ENCODE measurements at regions not wholly inside any gene's neighbourhood (a gene's known extent, or its start where the extent isn't known, plus 50 kb on each side); places are given as distances from the start of the nearest gene placed in this dataset.
"Not testable (repeated sequence)": the region's sequence is repeated elsewhere in the genome, so short reads cannot be mapped to it uniquely, and the experiment has no call there.

DNA sequence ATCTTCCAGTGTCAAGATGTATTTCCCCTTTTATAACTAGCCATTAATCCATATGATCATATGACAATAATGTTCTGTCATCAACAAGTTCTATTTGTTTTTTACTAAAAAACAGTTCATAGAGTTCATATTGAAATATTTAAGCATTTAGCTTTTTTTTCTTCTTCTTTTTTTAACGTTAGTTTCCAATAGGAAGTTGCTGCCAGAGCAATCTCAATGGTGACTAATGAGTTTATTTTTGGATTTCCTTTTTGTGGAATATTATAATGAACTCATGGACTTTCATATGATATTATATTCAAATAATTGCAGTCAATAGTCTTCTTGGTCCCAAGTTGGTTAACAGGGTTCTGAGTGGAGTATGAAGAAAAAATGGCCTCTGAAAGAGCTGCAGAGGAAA, 343.3 kb downstream of the BCKDHB start:
- DNase-seq = no peak

GRCh38 chr6:80446454-80447045, 340.1 kb downstream of the BCKDHB start:
- DNase-seq = no peak

- DNase-seq = no peak
These were observed 339.3 kb downstream of the BCKDHB start for GRCh38 chr6:80445751-80446150.

- DNase-seq = no peak
These were observed 335.9 kb downstream of the BCKDHB start for GRCh38 chr6:80442366-80442765.

GRCh38 chr6:80441131-80441530, 334.7 kb downstream of the BCKDHB start:
- no peak for DNase-seq

DNA sequence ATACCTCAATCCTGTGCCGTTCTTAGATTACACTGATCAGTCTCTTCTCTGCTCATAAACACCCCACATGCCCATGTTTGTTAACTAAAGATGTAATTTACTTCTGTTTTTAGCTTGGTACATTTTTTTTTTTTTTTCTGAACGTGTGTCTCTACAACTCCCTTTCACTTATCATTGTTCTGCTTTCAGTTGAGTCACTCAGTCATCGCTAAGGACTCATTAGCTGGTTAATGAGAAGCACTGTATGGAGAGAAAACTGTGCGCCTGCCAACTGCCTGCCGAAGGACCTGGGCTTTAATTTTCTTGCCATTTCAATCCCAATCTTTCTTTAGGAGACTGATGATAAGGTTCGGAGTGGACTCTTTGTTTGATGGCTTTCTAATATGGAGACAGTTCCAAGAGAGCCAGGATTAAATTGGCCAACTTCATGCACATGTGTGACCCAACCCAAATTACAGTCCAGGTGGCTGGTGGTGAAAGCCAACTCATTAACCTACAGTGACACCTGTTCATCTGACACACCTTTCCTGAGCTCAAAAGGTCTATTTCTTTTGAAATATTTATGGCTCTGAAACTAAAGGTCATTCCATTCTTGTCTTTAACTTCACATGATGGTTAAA, 334.1 kb downstream of the BCKDHB start:
- DNase-seq = no peak

DNA sequence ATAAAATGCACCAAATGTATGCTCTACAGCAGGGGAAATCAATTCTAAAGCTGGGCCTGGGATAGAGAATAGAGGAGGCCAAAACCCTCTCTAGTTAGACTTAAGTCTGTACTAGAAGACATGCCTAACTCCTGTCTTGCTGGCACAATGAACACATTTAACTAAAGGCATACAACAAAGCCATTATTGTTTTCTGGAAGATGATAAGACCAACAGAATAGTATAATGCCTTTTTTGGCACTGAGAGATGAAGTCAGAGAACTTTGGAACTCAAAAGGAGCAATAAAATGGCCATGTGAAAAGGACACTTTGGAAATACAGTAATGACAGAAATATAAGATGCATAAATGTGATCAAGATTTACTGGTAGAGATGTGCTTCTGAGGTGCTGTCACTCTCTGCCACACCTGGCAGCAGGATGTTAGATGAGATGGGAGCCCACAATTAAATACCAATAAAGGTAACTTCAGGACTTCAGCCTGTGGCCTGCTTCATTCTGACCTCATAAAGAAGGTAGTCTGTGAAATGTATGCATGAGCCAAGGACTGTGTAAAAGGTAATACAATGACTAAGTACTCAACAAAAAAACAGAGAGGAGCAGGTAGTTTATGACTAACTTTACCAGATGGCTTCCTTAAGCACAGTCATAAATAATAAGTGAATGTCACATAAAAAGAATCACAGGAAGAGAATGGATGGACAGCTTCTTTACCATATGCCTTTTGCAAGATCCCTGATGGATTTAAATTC, 333.4 kb downstream of the BCKDHB start:
- no peak for DNase-seq

- no peak for DNase-seq
These were observed 332.3 kb downstream of the BCKDHB start for GRCh38 chr6:80438772-80439171.

DNA sequence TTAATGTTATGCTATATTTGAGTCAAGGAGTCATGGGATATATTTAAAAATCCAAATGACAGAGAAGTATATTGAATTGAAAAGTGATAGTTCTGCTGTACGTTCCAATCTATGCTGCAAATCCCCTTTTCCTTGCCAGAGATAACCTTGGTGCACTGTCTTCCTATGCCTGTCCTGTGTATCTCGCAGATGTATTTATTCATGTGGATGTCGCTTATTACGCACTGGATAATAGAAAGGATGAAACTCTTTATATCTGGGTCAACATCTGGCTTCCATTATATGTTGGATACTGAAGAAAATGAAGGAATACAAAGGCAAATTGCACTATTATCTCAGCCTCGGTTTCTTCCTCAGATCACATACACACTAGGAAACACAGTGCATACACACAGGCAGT, 331.3 kb downstream of the BCKDHB start:
- no peak for DNase-seq

- no peak for DNase-seq
These were observed 330.8 kb downstream of the BCKDHB start for GRCh38 chr6:80437221-80437620.

- DNase-seq = no peak
These were observed 330.2 kb downstream of the BCKDHB start for GRCh38 chr6:80436663-80437062.

- DNase-seq = no peak
These were observed 329.0 kb downstream of the BCKDHB start for GRCh38 chr6:80435457-80435856.

DNA sequence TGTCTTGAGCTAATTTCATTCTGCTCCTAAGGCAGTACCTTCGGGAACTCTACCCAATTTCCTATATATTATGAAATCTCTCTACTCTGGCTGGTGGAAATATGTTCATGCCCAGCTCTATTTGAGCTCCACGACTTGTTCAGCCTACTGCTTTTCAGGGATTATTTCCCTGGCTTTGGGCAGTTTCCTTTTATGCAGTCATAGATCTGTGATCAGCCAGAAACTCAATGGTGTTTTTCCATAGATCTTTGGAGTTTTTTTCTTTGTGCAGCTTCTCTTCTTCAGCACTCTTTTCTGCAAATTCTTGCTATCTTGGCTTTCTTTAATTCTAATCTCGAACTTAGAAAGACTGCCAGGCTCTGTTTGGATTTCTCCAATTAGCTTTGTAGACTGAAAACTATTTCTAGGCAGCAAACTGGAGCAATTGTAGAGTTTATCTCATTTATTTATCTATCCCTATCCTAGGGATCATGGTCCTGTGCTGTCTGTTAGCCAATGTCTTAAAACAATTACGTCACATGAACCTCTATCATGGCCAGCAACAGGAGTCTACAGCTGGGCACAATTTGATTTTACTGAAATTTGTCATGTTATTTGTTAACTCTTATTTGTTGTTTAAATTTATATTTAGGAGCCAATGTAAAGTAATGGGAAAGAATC, 328.4 kb downstream of the BCKDHB start:
- DNase-seq = no peak

GRCh38 chr6:80433673-80434025, 327.2 kb downstream of the BCKDHB start:
- no peak for DNase-seq

- no peak for DNase-seq
These were observed 326.7 kb downstream of the BCKDHB start for GRCh38 chr6:80433010-80433672.

GRCh38 chr6:80425089-80425823, 318.8 kb downstream of the BCKDHB start:
- no peak for DNase-seq

GRCh38 chr6:80411486-80411885, 305.0 kb downstream of the BCKDHB start:
- no peak for DNase-seq

DNA sequence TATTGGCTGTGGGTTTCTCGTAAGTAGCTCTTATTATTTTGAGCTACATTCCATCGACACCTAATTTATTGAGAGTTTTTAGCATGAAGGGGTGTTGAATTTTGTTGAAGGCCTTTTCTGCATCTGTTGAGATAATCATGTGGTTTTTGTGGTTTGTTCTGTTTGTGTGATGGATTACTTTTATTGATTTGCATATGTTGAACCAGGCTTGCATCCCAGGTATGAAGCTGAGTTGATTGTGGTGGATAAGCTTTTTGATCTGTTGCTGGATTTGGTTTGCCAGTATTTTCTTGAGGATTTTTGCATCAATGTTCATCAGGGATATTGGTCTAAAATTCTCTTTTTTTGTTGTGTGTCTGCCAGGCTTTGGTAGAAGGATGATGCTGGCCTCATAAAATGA, 301.5 kb downstream of the BCKDHB start:
- not testable (repeated sequence) for DNase-seq

DNA sequence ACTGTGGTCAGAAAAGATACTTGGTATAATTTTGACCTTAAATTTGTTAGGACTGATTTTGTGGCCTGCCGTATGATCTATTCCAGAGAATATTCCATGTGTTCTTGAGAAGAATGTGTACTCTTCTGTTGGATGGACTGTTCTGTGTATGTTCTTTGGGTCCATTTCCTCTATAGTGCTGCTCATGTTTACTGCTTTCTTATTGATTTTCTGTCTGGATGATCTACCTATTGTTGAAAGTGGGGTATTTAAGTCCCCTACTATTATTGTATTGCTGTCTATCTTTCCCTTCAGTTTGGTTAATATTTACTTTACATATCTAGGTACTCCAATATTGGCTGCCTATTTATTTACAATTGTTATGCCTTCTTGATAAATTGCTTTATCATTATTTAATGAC, 298.4 kb downstream of the BCKDHB start:
- DNase-seq = no peak

DNA sequence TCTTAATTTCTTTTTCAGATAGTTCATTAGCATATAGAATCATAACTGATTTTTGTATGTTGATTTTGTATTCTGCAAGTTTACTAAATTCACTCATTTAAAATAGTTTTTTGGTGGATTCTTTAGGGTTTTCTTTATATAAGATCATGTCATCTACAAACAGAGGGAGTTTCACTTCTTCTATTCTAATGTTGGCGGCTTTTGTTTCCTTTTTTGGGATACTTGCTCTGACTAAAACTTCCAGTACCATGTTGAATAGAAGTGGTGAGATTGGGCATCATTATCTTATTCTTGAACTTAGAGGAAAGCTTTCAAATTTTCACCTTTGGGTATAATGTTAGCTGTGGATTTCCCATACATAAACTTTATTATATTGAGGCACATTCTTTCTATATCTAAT, 296.9 kb downstream of the BCKDHB start:
- DNase-seq = no peak

GRCh38 chr6:80402266-80402665, 295.8 kb downstream of the BCKDHB start:
- DNase-seq = no peak
